ENCODE measurements at regions not wholly inside any gene's neighbourhood (a gene's known extent, or its start where the extent isn't known, plus 50 kb on each side); places are given as distances from the start of the nearest gene placed in this dataset.
A peak's percentile ranks its signal among the peaks of the same experiment; 100 is the strongest.

DNA sequence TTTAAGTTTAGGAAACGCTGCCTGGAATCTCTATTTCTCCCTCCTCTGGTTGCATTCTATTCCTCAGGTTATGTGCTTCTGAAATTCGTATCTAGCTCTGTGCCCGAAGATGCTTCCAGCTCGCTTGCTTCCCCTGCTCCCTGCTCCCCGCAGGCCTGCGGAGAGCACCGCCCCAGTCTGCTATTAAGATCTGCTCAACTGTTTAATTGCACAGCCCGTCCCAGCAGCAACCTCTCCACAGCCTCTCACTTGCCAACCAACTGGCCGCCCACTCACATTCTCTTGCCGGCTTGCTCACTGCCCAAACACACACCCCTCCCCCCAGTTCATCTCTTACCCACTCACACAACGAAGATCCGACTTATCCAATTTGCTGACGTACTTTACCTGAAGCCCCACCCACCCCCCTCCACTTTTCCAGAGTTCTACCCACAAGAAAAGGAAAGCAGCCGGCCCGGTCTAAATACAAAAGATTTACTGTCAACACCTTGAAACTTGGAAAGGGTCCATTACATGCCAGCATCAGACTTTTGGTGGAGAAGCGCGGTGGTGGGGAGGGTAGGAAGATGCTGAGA lies 167.3 kb upstream of the KLF14 start:
- H3K9me3 ChIP-seq (ENCODE audit: control insufficient read depth, insufficient read depth, low read depth, low read length): no peaks in the 10 kb centered on the region
- no peak overlapping the region for H3K27ac ChIP-seq (ENCODE audit: extremely low read depth, low read depth, low read length)
- H3K36me3 ChIP-seq (ENCODE audit: control insufficient read depth in 2 of 2, insufficient read depth in 1 of 2, low read length in 2 of 2): no peaks in the 10 kb centered on the region
- ChIA-PET CTCF (interaction anchor here (0.6 to 2.8 kb wide), 2 partner anchors 81 to 95 kb away, joined by 3 to 10 read pairs; no protein-coding TSS in a partner anchor), POLR2A (no interaction called here)
- peaks cover 17% of the 10 kb centered on the region for H3K4me1 ChIP-seq (ENCODE audit: control insufficient read depth, insufficient read depth, low read length)
- no peak overlapping the region for H3K4me3 ChIP-seq (ENCODE audit: low read depth, low read length)
- TF ChIP-seq, protein P1, sequence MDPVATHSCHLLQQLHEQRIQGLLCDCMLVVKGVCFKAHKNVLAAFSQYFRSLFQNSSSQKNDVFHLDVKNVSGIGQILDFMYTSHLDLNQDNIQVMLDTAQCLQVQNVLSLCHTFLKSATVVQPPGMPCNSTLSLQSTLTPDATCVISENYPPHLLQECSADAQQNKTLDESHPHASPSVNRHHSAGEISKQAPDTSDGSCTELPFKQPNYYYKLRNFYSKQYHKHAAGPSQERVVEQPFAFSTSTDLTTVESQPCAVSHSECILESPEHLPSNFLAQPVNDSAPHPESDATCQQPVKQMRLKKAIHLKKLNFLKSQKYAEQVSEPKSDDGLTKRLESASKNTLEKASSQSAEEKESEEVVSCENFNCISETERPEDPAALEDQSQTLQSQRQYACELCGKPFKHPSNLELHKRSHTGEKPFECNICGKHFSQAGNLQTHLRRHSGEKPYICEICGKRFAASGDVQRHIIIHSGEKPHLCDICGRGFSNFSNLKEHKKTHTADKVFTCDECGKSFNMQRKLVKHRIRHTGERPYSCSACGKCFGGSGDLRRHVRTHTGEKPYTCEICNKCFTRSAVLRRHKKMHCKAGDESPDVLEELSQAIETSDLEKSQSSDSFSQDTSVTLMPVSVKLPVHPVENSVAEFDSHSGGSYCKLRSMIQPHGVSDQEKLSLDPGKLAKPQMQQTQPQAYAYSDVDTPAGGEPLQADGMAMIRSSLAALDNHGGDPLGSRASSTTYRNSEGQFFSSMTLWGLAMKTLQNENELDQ (tag by site-specific recombination; IDR thresholded peaks at IDR 0.05; ENCODE audit: low read depth): no peak
- TF ChIP-seq BCL11A (tag by site-specific recombination; IDR thresholded peaks at IDR 0.05; ENCODE audit: low read depth) (peak; percentile 32; the same call in 1 of the 2 replicates), ZNF48 (tag by site-specific recombination; IDR thresholded peaks at IDR 0.05) (no peak), PRDM1 (tag by site-specific recombination; IDR thresholded peaks at IDR 0.05) (peak; percentile 85), SP7 (tag by site-specific recombination; IDR thresholded peaks at IDR 0.05) (peak; percentile 96), ZNF112 (tag by site-specific recombination; IDR thresholded peaks at IDR 0.05) (no peak), ZNF366 (tag by site-specific recombination; conservative IDR thresholded peaks at IDR 0.05) (peak; percentile 90), ZNF280D (tag by site-specific recombination; IDR thresholded peaks at IDR 0.05) (no peak), ZNF2 (tag by site-specific recombination; IDR thresholded peaks at IDR 0.05) (peak; percentile 19; the same call in 1 of the 2 replicates), ZNF629 (tag by site-specific recombination; IDR thresholded peaks at IDR 0.05) (peak; percentile 92), SP3 (tag by site-specific recombination; IDR thresholded peaks at IDR 0.05) (peak; percentile 77), ZNF501 (tag by site-specific recombination; IDR thresholded peaks at IDR 0.05) (0 out of 2 replicates have a peak, but pooled peaks have one; percentile 72), ZNF394 (tag by site-specific recombination; IDR thresholded peaks at IDR 0.05; ENCODE audit: borderline replicate concordance) (peak; percentile 69; the same call in 1 of the 2 replicates), ZNF561 (tag by site-specific recombination; IDR thresholded peaks at IDR 0.05; ENCODE audit: borderline replicate concordance) (no peak), SP2 (tag by site-specific recombination; IDR thresholded peaks at IDR 0.05) (peak; percentile 81), PATZ1 (tag by site-specific recombination; IDR thresholded peaks at IDR 0.05) (peak; percentile 89), GLIS1 (tag by site-specific recombination; IDR thresholded peaks at IDR 0.05) (0 out of 2 replicates have a peak, but pooled peaks have one; percentile 23), ZNF423 (tag by site-specific recombination; IDR thresholded peaks at IDR 0.05) (no peak), WT1 (tag by site-specific recombination; IDR thresholded peaks at IDR 0.05) (no peak), ZNF664 (tag by site-specific recombination; IDR thresholded peaks at IDR 0.05) (no peak), ZNF704 (tag by site-specific recombination; IDR thresholded peaks at IDR 0.05) (no peak)
- TF ChIP-seq, protein P2, sequence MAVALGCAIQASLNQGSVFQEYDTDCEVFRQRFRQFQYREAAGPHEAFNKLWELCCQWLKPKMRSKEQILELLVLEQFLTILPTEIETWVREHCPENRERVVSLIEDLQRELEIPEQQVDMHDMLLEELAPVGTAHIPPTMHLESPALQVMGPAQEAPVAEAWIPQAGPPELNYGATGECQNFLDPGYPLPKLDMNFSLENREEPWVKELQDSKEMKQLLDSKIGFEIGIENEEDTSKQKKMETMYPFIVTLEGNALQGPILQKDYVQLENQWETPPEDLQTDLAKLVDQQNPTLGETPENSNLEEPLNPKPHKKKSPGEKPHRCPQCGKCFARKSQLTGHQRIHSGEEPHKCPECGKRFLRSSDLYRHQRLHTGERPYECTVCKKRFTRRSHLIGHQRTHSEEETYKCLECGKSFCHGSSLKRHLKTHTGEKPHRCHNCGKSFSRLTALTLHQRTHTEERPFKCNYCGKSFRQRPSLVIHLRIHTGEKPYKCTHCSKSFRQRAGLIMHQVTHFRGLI (tag by site-specific recombination; IDR thresholded peaks at IDR 0.05): peak; percentile 79; the same call in 1 of the 2 replicates
- TF ChIP-seq, protein P3, sequence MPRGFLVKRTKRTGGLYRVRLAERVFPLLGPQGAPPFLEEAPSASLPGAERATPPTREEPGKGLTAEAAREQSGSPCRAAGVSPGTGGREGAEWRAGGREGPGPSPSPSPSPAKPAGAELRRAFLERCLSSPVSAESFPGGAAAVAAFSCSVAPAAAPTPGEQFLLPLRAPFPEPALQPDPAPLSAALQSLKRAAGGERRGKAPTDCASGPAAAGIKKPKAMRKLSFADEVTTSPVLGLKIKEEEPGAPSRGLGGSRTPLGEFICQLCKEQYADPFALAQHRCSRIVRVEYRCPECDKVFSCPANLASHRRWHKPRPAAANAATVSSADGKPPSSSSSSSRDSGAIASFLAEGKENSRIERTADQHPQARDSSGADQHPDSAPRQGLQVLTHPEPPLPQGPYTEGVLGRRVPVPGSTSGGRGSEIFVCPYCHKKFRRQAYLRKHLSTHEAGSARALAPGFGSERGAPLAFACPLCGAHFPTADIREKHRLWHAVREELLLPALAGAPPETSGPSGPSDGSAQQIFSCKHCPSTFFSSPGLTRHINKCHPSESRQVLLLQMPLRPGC (tag by site-specific recombination; IDR thresholded peaks at IDR 0.05): peak; percentile 70
- TF ChIP-seq, protein P4, sequence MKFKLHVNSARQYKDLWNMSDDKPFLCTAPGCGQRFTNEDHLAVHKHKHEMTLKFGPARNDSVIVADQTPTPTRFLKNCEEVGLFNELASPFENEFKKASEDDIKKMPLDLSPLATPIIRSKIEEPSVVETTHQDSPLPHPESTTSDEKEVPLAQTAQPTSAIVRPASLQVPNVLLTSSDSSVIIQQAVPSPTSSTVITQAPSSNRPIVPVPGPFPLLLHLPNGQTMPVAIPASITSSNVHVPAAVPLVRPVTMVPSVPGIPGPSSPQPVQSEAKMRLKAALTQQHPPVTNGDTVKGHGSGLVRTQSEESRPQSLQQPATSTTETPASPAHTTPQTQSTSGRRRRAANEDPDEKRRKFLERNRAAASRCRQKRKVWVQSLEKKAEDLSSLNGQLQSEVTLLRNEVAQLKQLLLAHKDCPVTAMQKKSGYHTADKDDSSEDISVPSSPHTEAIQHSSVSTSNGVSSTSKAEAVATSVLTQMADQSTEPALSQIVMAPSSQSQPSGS (tag by site-specific recombination; IDR thresholded peaks at IDR 0.05; ENCODE audit: low read depth): 0 out of 2 replicates have a peak, but pooled peaks have one; percentile 33

Measured in HEK293 (cell line).